SJCRH30 (cell line): ENCODE measurements at regions not wholly inside any gene's neighbourhood (a gene's known extent, or its start where the extent isn't known, plus 50 kb on each side); places are given as distances from the start of the nearest gene placed in this dataset.
"Not testable (repeated sequence)": the region's sequence is repeated elsewhere in the genome, so short reads cannot be mapped to it uniquely, and the experiment has no call there.

Source experiments
- DNase-seq, 2 experiments: peaks; one replicate each; pipeline ENCODE4 v3.0.0-alpha.2; 2015 to 2020
- H3K27ac ChIP-seq: fragments of 250-450 bp; sonication (Bioruptor Pico); 2 replicates; pipeline ENCODE4 v1.5.1; 2020; ENCODE audit warnings: mild to moderate bottlenecking, moderate library complexity
- H3K27me3 ChIP-seq: fragments of 250-450 bp; sonication (Bioruptor Pico); 2 replicates; pipeline ENCODE4 v1.5.1; 2020; ENCODE audit warnings: mild to moderate bottlenecking, moderate library complexity
- H3K36me3 ChIP-seq: fragments of 250-450 bp; sonication (Bioruptor Pico); 2 replicates; pipeline ENCODE4 v1.5.1; 2020; ENCODE audit warnings: mild to moderate bottlenecking, moderate library complexity
- H3K4me1 ChIP-seq: fragments of 250-450 bp; sonication (Bioruptor Pico); 2 replicates; pipeline ENCODE4 v1.5.1; 2020; ENCODE audit warnings: mild to moderate bottlenecking, moderate library complexity
- H3K4me3 ChIP-seq: fragments of 250-450 bp; sonication (Bioruptor Pico); 2 replicates; pipeline ENCODE4 v1.5.1; 2020; ENCODE audit warnings: mild to moderate bottlenecking, moderate library complexity
- H3K9me3 ChIP-seq: fragments of 250-450 bp; sonication (Bioruptor Pico); replicated peaks from 2 replicates; pipeline ENCODE4 v1.5.1; 2020; ENCODE audit warnings: mild to moderate bottlenecking, moderate library complexity

DNA sequence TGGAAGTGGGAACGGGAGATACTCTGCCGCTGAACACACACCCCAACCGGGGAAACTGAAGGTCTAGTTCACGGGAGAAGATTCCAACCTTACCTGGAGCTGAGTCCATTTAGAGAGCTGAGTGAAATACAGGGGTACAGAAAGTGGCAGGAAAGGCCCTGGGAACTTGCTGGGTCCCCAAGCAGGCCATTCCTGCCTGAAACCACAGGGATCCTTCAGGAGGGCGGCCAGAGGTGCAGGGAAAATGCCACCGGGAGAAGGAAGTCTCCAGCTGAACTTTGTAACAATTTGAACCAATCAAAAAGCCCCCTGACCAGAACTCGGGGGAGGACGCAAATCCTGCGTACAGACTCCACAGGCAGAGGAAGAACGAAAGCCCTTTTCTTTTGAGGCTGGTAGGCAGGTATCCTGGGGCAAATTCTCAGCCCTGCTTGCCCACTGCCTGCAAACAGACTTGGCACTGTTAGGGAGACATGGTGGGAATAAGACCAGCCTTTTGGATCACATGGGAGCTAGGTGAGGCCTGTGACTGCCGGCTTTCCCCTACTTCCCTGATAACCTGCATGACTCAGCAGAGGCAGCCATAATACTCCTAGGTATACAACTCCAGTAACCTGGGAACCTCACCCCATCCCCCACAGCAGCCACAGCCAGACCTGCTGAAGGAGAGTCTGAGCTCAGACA is 170.9 kb downstream of the SEC23A start:
- H3K27ac ChIP-seq = no peak overlapping the region
- H3K36me3 ChIP-seq = no peaks in the 10 kb centered on the region
- DNase-seq = no peak

DNA sequence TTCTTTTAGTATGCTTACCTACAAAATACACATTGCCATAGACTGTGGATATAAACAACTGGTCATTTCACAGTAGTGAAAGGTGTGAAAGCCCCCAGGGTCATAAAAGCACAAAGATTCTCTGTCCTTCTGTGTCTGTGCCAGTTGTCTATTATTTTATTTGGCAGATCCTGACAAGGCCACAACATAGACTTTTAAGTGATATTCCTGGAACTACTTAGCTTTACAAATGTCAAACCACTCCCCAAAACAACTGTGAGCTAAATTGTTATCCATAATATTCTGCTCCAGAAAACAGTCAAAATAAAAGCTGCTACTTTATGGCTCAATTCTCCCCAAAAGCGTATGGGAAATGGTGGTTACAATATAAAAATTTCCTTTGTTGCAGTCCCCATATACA is 172.1 kb downstream of the SEC23A start:
- H3K36me3 ChIP-seq = no peaks in the 10 kb centered on the region
- DNase-seq = no peak
- H3K4me3 ChIP-seq = no peak overlapping the region
- no peaks in the 10 kb centered on the region for H3K4me1 ChIP-seq
- no peak overlapping the region for H3K27ac ChIP-seq
- H3K27me3 ChIP-seq = no peaks in the 10 kb centered on the region
- 0 out of 2 replicates have a peak, but pooled peaks cover 13% of the 10 kb centered on the region for H3K9me3 ChIP-seq

More for the DNA sequence above, 170.9 kb downstream of the SEC23A start:
- peaks cover 12% of the 10 kb centered on the region; the same call in 1 of the 2 replicates for H3K9me3 ChIP-seq
- H3K4me1 ChIP-seq = no peaks in the 10 kb centered on the region
- H3K4me3 ChIP-seq = no peak overlapping the region
- H3K27me3 ChIP-seq = no peaks in the 10 kb centered on the region

DNA sequence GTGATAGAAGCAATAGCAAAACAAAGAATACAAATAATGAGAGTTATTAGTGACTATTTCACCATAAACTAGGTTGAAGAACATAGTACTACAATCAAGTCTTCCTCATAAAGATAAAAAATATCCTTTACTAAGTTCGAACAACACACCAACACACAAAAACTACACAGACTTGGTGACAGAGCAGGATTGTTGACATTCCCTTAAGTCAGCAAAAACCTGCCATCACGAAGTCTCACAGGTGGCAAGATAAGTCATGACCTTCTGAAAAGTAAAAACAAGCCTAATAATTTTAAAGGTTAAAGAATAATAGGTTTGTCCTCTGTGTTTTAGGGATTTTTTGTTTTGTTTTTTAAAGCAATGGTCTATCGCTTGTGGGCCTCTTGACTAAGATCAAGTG is 173.0 kb downstream of the SEC23A start:
- H3K27me3 ChIP-seq = no peaks in the 10 kb centered on the region
- no peak overlapping the region for H3K4me3 ChIP-seq
- H3K36me3 ChIP-seq = no peaks in the 10 kb centered on the region
- H3K9me3 ChIP-seq = 0 out of 2 replicates have a peak, but pooled peaks cover 10% of the 10 kb centered on the region
- no peaks in the 10 kb centered on the region for H3K4me1 ChIP-seq
- no peak overlapping the region for H3K27ac ChIP-seq
- DNase-seq = no peak

DNA sequence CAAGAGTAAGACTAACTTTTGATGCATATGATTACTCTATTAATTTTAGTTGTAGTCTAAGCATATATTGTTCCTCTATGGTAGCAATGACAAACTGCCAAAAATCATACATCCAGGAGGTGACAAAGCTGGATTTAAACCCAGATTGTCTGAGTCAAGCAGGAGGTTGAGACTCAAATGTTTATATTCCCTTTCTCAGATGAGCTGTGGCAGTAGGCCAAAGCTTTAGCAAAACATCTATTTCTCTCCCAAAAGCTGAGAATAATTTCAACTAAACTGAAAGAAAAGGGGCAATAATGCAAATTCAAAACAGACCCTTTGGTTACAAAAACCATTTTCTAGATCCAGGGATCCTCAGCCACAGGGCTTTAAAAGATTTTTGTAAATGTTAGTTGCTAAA is 173.6 kb downstream of the SEC23A start:
- Histone ChIP-seq H3K4me3 (no peak overlapping the region), H3K27ac (no peak overlapping the region), H3K36me3 (no peaks in the 10 kb centered on the region), H3K27me3 (no peaks in the 10 kb centered on the region), H3K9me3 (0 out of 2 replicates have a peak, but pooled peaks cover 4% of the 10 kb centered on the region), H3K4me1 (no peaks in the 10 kb centered on the region)
- no peak for DNase-seq

DNA sequence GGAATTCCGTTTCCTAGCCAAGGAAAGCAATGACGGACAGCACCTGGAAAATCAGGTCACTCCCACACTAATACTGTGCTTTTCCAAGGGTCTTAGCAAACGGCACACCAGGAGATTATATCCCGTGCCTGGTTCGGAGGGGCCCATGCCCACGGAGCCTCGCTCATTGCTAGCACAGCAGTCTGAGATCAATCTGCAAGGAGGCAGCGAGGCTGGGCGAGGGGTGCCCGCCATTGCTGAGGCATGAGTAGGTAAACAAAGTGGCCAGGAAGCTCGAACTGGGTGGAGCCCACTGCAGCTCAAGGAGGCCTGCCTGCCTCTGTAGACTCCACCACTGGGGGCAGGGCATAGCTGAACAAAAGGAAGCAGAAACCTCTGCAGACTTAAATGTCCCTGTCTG is 181.1 kb downstream of the SEC23A start:
- not testable (repeated sequence) for H3K9me3 ChIP-seq, H3K27ac ChIP-seq, H3K36me3 ChIP-seq, H3K4me1 ChIP-seq, H3K27me3 ChIP-seq, DNase-seq, H3K4me3 ChIP-seq

DNA sequence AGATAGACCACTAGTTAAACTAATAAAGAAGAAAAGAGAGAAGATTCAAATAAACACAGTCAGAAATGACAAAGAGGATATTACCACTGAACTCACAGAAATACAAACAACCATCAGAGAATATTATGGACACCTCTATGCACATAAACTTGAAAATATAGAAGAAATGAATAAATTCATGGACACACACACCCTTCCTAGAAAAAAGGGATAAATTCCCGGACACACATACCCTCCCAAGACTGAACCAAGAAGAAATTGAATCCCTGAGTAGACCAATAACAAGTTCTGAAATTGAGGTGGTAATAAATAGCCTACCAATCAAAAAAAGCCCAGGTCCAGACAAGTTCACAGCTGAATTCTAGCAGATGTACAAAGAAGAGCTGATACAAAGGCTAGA is 187.9 kb downstream of the SEC23A start:
- Histone ChIP-seq H3K27me3 (no peaks in the 10 kb centered on the region), H3K36me3 (no peaks in the 10 kb centered on the region), H3K4me1 (no peaks in the 10 kb centered on the region), H3K27ac (no peak overlapping the region), H3K9me3 (peaks cover 5% of the 10 kb centered on the region; the same call in 1 of the 2 replicates), H3K4me3 (no peak overlapping the region)
- DNase-seq = no peak

DNA sequence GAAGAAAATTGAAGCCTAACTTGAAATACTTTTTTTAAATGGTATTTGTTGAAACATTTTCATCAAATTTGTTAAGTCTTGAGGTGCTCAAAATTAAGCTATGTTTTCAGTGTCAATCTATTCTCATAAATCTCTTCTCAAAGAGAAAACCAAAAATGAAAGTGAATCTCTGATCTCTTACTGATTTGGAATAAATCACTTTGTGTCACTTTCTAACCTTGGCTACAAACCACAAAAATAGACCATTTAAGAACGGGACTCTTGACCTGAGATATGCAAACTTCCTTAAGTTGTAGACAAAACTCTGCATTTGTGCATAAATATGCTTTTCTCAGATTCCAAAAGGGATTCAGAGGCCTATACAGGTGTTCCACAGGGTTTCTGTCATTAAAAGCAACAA is 192.9 kb downstream of the SEC23A start:
- H3K27ac ChIP-seq = no peak overlapping the region
- peaks cover 5% of the 10 kb centered on the region; the same call in 1 of the 2 replicates for H3K9me3 ChIP-seq
- no peak overlapping the region for H3K4me3 ChIP-seq
- DNase-seq = no peak
- no peaks in the 10 kb centered on the region for H3K4me1 ChIP-seq
- H3K27me3 ChIP-seq = no peaks in the 10 kb centered on the region
- H3K36me3 ChIP-seq = no peaks in the 10 kb centered on the region

DNA sequence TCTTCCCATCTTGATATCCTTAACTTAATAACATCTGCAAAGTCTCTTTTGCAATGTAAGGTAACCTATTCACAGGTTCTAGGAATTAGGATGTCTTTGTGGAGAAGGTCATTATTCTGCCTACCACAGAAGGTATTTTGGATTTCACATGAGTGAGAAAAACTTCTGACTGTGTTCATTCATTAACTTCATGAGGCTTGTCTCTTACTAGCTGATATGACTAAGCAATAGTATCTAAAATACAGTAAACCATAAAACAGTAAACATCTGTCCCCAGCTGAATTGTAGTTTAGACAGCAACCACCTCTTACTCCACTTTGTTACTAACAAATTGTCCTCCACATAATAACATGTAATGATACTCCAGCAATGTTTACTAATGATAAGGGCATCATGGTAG is 198.1 kb downstream of the SEC23A start:
- no peak for DNase-seq
- no peaks in the 10 kb centered on the region for H3K27me3 ChIP-seq
- H3K4me1 ChIP-seq = no peaks in the 10 kb centered on the region
- no peak overlapping the region for H3K4me3 ChIP-seq
- no peaks in the 10 kb centered on the region for H3K9me3 ChIP-seq
- no peak overlapping the region for H3K27ac ChIP-seq
- no peaks in the 10 kb centered on the region for H3K36me3 ChIP-seq

DNA sequence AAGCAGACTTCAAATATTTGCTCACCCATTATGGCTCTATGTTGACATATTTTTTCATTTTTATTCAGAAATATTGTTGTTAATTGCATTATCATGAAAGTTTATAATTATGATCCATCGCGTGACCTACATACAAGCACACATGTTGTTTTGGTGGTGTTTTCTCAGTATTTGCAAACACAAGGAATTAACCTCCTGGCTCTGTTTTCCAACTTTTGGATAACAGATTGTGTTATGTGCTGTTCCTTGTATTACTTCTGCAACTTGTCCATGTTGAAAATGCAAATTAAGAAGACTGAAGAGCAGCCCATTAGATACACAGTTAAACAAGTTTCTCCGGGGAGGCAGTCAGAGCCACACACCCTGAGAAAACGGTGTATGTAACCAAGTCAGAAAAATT is 201.2 kb downstream of the SEC23A start:
- DNase-seq = no peak
- Histone ChIP-seq H3K9me3 (no peaks in the 10 kb centered on the region), H3K36me3 (no peaks in the 10 kb centered on the region), H3K27me3 (no peaks in the 10 kb centered on the region), H3K4me1 (no peaks in the 10 kb centered on the region), H3K27ac (no peak overlapping the region), H3K4me3 (no peak overlapping the region)

DNA sequence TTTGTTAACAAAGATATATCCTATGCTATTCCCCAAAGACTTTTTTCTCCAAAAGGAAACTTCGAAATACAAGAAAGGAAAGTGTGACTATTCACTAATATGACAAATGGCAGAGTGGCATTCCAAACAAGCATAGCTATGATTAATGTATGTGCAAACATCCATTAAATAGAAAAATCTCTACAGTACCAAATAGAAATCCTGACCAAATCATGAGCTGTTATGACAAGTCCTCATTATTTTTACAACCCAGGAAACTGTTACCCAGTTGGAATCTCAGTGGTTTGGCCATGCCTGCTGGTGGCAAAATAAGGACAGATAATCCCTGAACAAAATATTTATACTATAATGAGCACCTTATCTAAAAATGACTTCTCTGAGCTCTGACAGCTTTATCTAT is 202.1 kb downstream of the SEC23A start:
- H3K27me3 ChIP-seq = no peaks in the 10 kb centered on the region
- H3K4me3 ChIP-seq = no peak overlapping the region
- H3K36me3 ChIP-seq = no peaks in the 10 kb centered on the region
- no peak for DNase-seq
- H3K4me1 ChIP-seq = no peaks in the 10 kb centered on the region
- H3K9me3 ChIP-seq = no peaks in the 10 kb centered on the region
- no peak overlapping the region for H3K27ac ChIP-seq

DNA sequence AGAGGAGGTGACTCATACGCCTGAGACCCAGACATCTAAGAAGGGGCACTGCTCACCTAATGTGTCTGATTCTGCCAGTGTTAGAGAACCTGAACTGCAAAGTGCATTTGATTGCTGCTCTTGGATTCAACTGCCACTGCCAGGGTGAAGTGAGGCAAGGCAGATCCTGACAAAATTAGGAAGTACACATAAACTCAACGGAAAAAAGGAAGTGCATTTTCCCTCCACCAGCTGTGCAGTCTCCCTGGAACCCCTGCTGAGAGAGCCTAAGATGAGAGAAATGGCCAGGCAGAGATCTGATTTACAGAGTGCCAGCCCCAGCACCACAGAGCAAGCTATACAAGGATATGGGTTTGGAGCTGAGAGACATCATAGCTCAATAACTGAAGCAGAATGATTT is 215.3 kb downstream of the SEC23A start:
- H3K36me3 ChIP-seq = no peaks in the 10 kb centered on the region
- no peak overlapping the region for H3K4me3 ChIP-seq
- H3K4me1 ChIP-seq = no peaks in the 10 kb centered on the region
- H3K27ac ChIP-seq = no peak overlapping the region
- H3K27me3 ChIP-seq = no peaks in the 10 kb centered on the region
- H3K9me3 ChIP-seq = no peaks in the 10 kb centered on the region
- peak in 1 of 2 experiments; percentile 22 for DNase-seq

DNA sequence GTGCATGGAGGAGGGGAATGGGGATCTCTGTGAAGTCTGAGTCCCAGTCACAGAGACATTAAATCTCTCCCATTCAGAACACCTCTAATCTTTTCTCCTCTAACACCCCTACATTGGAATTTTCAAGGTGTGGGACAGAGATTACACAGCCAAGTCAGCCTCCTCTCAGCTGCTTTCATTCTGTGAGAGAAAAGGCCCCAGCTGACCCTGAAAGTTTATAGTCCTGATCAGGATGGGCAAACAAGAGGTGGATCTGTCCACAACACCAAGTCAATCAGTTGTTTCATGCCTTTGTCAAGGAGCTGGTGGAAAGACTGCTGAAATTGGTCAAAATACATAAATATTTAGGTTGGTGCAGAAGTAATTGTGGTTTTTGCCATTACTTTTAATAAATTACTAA is 218.9 kb downstream of the SEC23A start:
- Histone ChIP-seq H3K27ac (no peak overlapping the region), H3K9me3 (no peaks in the 10 kb centered on the region), H3K36me3 (no peaks in the 10 kb centered on the region), H3K27me3 (no peaks in the 10 kb centered on the region), H3K4me1 (no peaks in the 10 kb centered on the region), H3K4me3 (no peak overlapping the region)
- DNase-seq = no peak

DNA sequence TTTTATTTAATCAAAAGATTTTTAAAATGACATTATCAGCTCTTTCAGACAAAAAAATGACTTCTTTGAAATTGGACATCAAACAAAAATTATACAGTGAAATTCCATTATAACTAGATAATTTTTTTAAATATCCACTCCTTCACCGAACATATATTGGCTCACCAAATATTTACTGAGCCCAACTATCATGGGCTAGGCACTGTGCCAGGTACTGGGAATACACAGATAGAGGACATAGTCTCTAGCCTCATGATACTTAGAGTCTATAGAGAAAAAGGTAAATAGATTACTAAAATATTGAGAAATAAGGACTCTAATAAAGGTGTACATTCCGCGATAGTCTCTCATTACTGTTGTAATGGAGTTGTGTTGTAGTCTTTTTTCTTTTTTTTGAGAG is 219.9 kb downstream of the SEC23A start:
- no peak overlapping the region for H3K27ac ChIP-seq
- H3K4me1 ChIP-seq = no peaks in the 10 kb centered on the region
- no peak for DNase-seq
- no peaks in the 10 kb centered on the region for H3K27me3 ChIP-seq
- no peak overlapping the region for H3K4me3 ChIP-seq
- H3K36me3 ChIP-seq = no peaks in the 10 kb centered on the region
- H3K9me3 ChIP-seq = 0 out of 2 replicates have a peak, but pooled peaks cover 2% of the 10 kb centered on the region

DNA sequence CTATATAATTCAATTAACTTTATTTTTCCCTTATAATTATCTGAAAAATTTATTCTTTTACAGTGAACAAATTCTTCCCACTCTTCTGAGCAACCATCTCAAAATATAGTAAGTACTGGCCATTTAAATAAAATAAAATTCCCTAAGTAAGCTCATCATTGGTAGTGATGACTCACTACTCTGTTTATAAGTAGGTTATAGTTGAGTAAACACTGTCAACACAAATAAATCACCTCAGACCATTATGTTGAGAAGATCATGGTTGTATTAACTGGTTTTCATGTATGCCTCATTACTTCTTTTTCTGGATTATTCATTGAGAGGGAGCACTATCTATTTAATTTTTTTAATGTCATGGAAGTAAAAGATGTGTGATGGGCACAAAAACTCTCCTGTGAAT is 220.5 kb downstream of the SEC23A start:
- H3K27ac ChIP-seq = no peak overlapping the region
- no peaks in the 10 kb centered on the region for H3K4me1 ChIP-seq
- no peaks in the 10 kb centered on the region for H3K36me3 ChIP-seq
- H3K27me3 ChIP-seq = no peaks in the 10 kb centered on the region
- H3K4me3 ChIP-seq = no peak overlapping the region
- 0 out of 2 replicates have a peak, but pooled peaks cover 3% of the 10 kb centered on the region for H3K9me3 ChIP-seq
- no peak for DNase-seq

DNA sequence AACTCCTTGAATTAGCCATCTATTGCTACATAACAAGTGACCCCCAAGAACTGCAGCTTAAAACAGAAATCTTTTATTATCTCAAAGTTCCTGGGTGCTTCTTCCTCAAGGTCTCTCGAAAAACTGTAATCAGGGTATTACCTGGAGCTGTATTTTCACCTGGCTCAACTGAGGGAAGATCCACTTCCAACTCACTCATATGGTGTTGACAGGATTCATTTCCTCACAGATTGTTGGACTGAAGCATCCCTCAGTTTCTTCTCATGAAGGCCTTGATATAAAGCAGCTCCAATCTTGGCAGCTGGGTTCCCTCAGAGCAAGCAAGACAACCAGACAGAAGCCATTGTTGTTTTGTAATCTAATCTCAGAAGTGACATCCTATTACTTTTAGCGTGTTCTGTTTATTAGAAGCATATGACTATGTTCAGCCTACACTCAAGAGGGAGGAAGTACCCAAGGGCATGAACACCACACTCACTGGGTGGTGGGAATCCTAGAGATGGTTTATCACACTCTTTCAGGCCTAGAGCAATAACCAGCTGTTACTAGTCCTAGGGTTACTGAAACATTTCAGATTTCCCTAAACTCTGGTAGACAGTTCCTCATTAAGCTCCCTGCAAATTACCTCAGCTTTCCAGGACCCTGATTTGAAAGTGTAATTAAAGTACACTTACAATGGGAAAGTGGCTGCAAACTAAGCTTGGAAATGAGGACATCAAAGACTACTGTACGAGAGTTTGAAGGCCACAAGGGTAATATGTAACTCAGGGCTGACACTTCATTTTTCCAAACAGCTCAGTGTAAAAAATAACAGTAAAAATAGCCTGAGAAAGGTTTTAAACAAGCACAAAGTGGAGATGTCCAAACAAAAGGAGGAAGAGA is 222.2 kb downstream of the SEC23A start:
- Histone ChIP-seq H3K9me3 (0 out of 2 replicates have a peak, but pooled peaks cover 3% of the 10 kb centered on the region), H3K27ac (no peak overlapping the region), H3K4me1 (no peaks in the 10 kb centered on the region), H3K36me3 (no peaks in the 10 kb centered on the region), H3K4me3 (no peak overlapping the region), H3K27me3 (no peaks in the 10 kb centered on the region)
- DNase-seq = peak in 1 of 2 experiments; percentile 15
